ENCODE measurements at regions not wholly inside any gene's neighbourhood (a gene's known extent, or its start where the extent isn't known, plus 50 kb on each side); places are given as distances from the start of the nearest gene placed in this dataset.
"Not testable (repeated sequence)": the region's sequence is repeated elsewhere in the genome, so short reads cannot be mapped to it uniquely, and the experiment has no call there.

- Histone ChIP-seq H3K4me3 (ENCODE audit: low read depth, low read length, poor library complexity, severe bottlenecking) (no peak overlapping the region), H3K27me3 (replicated peaks; ENCODE audit: insufficient read depth, low read depth, low read length, poor library complexity) (no peaks in the 10 kb centered on the region), H3K9me3 (ENCODE audit: low read depth, low read length, poor library complexity, severe bottlenecking) (no peaks in the 10 kb centered on the region), H3K27ac (ENCODE audit: low read depth, low read length, poor library complexity, severe bottlenecking) (no peak overlapping the region), H3K36me3 (ENCODE audit: insufficient read depth, low read length, poor library complexity, severe bottlenecking) (no peaks in the 10 kb centered on the region), H3K4me1 (ENCODE audit: insufficient read depth, low read length, poor library complexity, severe bottlenecking) (no peaks in the 10 kb centered on the region)
- no peak for DNase-seq (ENCODE audit: low spot score)
- ChIA-PET CTCF (no interaction called here), POLR2A (ENCODE audit: low non-redundant PET) (no interaction called here)
- TF ChIP-seq CTCF (conservative IDR thresholded peaks at IDR 0.05; ENCODE audit: low read depth, low read length) (no peak), EZH2 (IDR thresholded peaks at IDR 0.05; ENCODE audit: borderline replicate concordance, low read depth, low read length, poor library complexity, severe bottlenecking) (no peak)
- no TSS peak for BruUV-seq (replicated peaks)
- intact Hi-C loops (cut with micrococcal nuclease; ENCODE audit: unreplicated experiment): loop anchor here (10.0 kb wide), 1 partner anchor 340 kb away; no protein-coding TSS in a partner anchor
Observed at GRCh38 chr4:84254537-84254936, 244.6 kb downstream of the NKX6-1 start.

GRCh38 chr4:84249521-84249920 is 249.6 kb downstream of the NKX6-1 start:
- no peak for DNase-seq (ENCODE audit: low spot score)
- no peaks in the 10 kb centered on the region for H3K27me3 ChIP-seq (replicated peaks; ENCODE audit: insufficient read depth, low read depth, low read length, poor library complexity)
- H3K36me3 ChIP-seq (ENCODE audit: insufficient read depth, low read length, poor library complexity, severe bottlenecking): no peaks in the 10 kb centered on the region
- H3K4me1 ChIP-seq (ENCODE audit: insufficient read depth, low read length, poor library complexity, severe bottlenecking): no peaks in the 10 kb centered on the region
- TF ChIP-seq EZH2 (IDR thresholded peaks at IDR 0.05; ENCODE audit: borderline replicate concordance, low read depth, low read length, poor library complexity, severe bottlenecking): no peak
- no peak for TF ChIP-seq CTCF (conservative IDR thresholded peaks at IDR 0.05; ENCODE audit: low read depth, low read length)
- POLR2A ChIA-PET (ENCODE audit: low non-redundant PET): no interaction called here
- no peaks in the 10 kb centered on the region for H3K9me3 ChIP-seq (ENCODE audit: low read depth, low read length, poor library complexity, severe bottlenecking)
- H3K27ac ChIP-seq (ENCODE audit: low read depth, low read length, poor library complexity, severe bottlenecking): no peak overlapping the region
- H3K4me3 ChIP-seq (ENCODE audit: low read depth, low read length, poor library complexity, severe bottlenecking): no peak overlapping the region
- CTCF ChIA-PET: no interaction called here
- BruUV-seq (replicated peaks): no TSS peak
- intact Hi-C loops (cut with micrococcal nuclease; ENCODE audit: unreplicated experiment): no loop called here

- POLR2A ChIA-PET (ENCODE audit: low non-redundant PET); H3K27me3 ChIP-seq (replicated peaks; ENCODE audit: insufficient read depth, low read depth, low read length, poor library complexity); H3K9me3 ChIP-seq (ENCODE audit: low read depth, low read length, poor library complexity, severe bottlenecking); H3K36me3 ChIP-seq (ENCODE audit: insufficient read depth, low read length, poor library complexity, severe bottlenecking); H3K4me1 ChIP-seq (ENCODE audit: insufficient read depth, low read length, poor library complexity, severe bottlenecking); H3K27ac ChIP-seq (ENCODE audit: low read depth, low read length, poor library complexity, severe bottlenecking); BruUV-seq (replicated peaks); intact Hi-C loops (cut with micrococcal nuclease; ENCODE audit: unreplicated experiment); DNase-seq (ENCODE audit: low spot score); H3K4me3 ChIP-seq (ENCODE audit: low read depth, low read length, poor library complexity, severe bottlenecking): not testable (repeated sequence)
- CTCF ChIA-PET: interaction anchor here (0.6 kb wide), 1 partner anchor 45 kb away, joined by 3 read pairs; no protein-coding TSS in a partner anchor
Observed at GRCh38 chr4:84245042-84245441, 254.1 kb downstream of the NKX6-1 start.

GRCh38 chr4:84244346-84244801 is 254.7 kb downstream of the NKX6-1 start:
- H3K9me3 ChIP-seq (ENCODE audit: low read depth, low read length, poor library complexity, severe bottlenecking); H3K27ac ChIP-seq (ENCODE audit: low read depth, low read length, poor library complexity, severe bottlenecking); H3K4me1 ChIP-seq (ENCODE audit: insufficient read depth, low read length, poor library complexity, severe bottlenecking); POLR2A ChIA-PET (ENCODE audit: low non-redundant PET); BruUV-seq (replicated peaks); H3K36me3 ChIP-seq (ENCODE audit: insufficient read depth, low read length, poor library complexity, severe bottlenecking); H3K27me3 ChIP-seq (replicated peaks; ENCODE audit: insufficient read depth, low read depth, low read length, poor library complexity); intact Hi-C loops (cut with micrococcal nuclease; ENCODE audit: unreplicated experiment); CTCF ChIA-PET; DNase-seq (ENCODE audit: low spot score); H3K4me3 ChIP-seq (ENCODE audit: low read depth, low read length, poor library complexity, severe bottlenecking): not testable (repeated sequence)
